ENCODE measurements at regions not wholly inside any gene's neighbourhood (a gene's known extent, or its start where the extent isn't known, plus 50 kb on each side); places are given as distances from the start of the nearest gene placed in this dataset.
A peak's percentile ranks its signal among the peaks of the same experiment; 100 is the strongest.

GRCh38 chr19:28292822-28293500, 920.0 kb downstream of the UQCRFS1 start:
- DNase-seq (ENCODE audit: low read depth) = no peak

- no peak for DNase-seq (ENCODE audit: low read depth)
Measured at GRCh38 chr19:28291874-28292273, 921.1 kb downstream of the UQCRFS1 start.

- DNase-seq (ENCODE audit: low read depth) = no peak
Measured at GRCh38 chr19:28290963-28291657, 921.8 kb downstream of the UQCRFS1 start.

GRCh38 chr19:28289295-28290063, 923.5 kb downstream of the UQCRFS1 start:
- no peak for DNase-seq (ENCODE audit: low read depth)

GRCh38 chr19:28288572-28289264, 924.2 kb downstream of the UQCRFS1 start:
- no peak for DNase-seq (ENCODE audit: low read depth)

GRCh38 chr19:28285917-28286316, 927.0 kb downstream of the UQCRFS1 start:
- no peak for DNase-seq (ENCODE audit: low read depth)

GRCh38 chr19:28285078-28285477, 927.9 kb downstream of the UQCRFS1 start:
- no peak for DNase-seq (ENCODE audit: low read depth)

GRCh38 chr19:28284389-28284788, 928.6 kb downstream of the UQCRFS1 start:
- DNase-seq (ENCODE audit: low read depth) = no peak

- no peak for DNase-seq (ENCODE audit: low read depth)
Measured at GRCh38 chr19:28283592-28283991, 929.4 kb downstream of the UQCRFS1 start.

GRCh38 chr19:28281676-28282075, 931.3 kb downstream of the UQCRFS1 start:
- DNase-seq (ENCODE audit: low read depth) = no peak

GRCh38 chr19:28264556-28264955, 948.4 kb downstream of the UQCRFS1 start:
- DNase-seq (ENCODE audit: low read depth) = no peak

GRCh38 chr19:28258829-28259228, 954.1 kb downstream of the UQCRFS1 start:
- DNase-seq (ENCODE audit: low read depth) = no peak

GRCh38 chr19:28257396-28257795, 955.6 kb downstream of the UQCRFS1 start:
- DNase-seq (ENCODE audit: low read depth) = no peak

GRCh38 chr19:28247243-28247642, 965.7 kb downstream of the UQCRFS1 start:
- no peak for DNase-seq (ENCODE audit: low read depth)

GRCh38 chr19:28245937-28246336, 967.0 kb downstream of the UQCRFS1 start:
- DNase-seq (ENCODE audit: low read depth) = no peak

GRCh38 chr19:28244966-28245365, 968.0 kb downstream of the UQCRFS1 start:
- no peak for DNase-seq (ENCODE audit: low read depth)

- peak; percentile 3 for DNase-seq (ENCODE audit: low read depth)
Measured at GRCh38 chr19:28242317-28242927, 970.5 kb downstream of the UQCRFS1 start.

- no peak for DNase-seq (ENCODE audit: low read depth)
Measured at GRCh38 chr19:28239270-28239669, 973.7 kb downstream of the UQCRFS1 start.

GRCh38 chr19:28238270-28238820, 974.6 kb downstream of the UQCRFS1 start:
- DNase-seq (ENCODE audit: low read depth) = no peak

- DNase-seq (ENCODE audit: low read depth) = no peak
Measured at GRCh38 chr19:28235606-28236125, 977.3 kb downstream of the UQCRFS1 start.

- no peak for DNase-seq (ENCODE audit: low read depth)
Measured at GRCh38 chr19:28234637-28235036, 978.3 kb downstream of the UQCRFS1 start.
